Vagina (tissue), 2 donors: ENCODE measurements at regions not wholly inside any gene's neighbourhood (a gene's known extent, or its start where the extent isn't known, plus 50 kb on each side); places are given as distances from the start of the nearest gene placed in this dataset.

Experiments used
- DNase-seq, 2 donors: peaks; one replicate each; pipeline ENCODE4 v3.0.0-alpha.2; 2017; ENCODE audit errors: extremely low spot score in 2 of 2
- H3K27ac ChIP-seq: fragments of 200-600 bp; sonication (generic); one replicate; pipeline ENCODE4 v1.5.1; 2019
- H3K27me3 ChIP-seq: fragments of 200-600 bp; sonication (generic); one replicate; pipeline ENCODE4 v1.5.1; 2019
- H3K36me3 ChIP-seq, 2 donors: fragments of 200-600 bp; sonication (generic); one replicate each; pipeline ENCODE4 v1.5.1; 2017 to 2019
- H3K4me1 ChIP-seq: fragments of 200-600 bp; sonication (generic); one replicate; pipeline ENCODE4 v1.5.1; 2019
- H3K4me3 ChIP-seq, 2 donors: fragments of 200-600 bp; sonication (generic); 1 replicate in 1 of 2; 2 replicates in 1 of 2; pipeline ENCODE4 v1.5.1; 2016 to 2019
- H3K9me3 ChIP-seq: fragments of 200-600 bp; sonication (generic); one replicate; pipeline ENCODE4 v1.5.1; 2019
- POLR2A ChIP-seq, 2 donors: fragments of 450-650 bp; IDR thresholded peaks; one replicate each; pipeline ENCODE4 v1.6.1; 2017; ENCODE audit warnings: antibody characterized with exemption in 2 of 2, mild to moderate bottlenecking in 2 of 2, moderate library complexity in 2 of 2
- POLR2AphosphoS5 ChIP-seq, 2 donors: sonication (generic); formaldehyde crosslinking; IDR thresholded peaks; one replicate each; pipeline ENCODE4 v1.9.0; 2017; ENCODE audit warnings: antibody characterized with exemption in 2 of 2, mild to moderate bottlenecking in 2 of 2, low read depth in 1 of 2; ENCODE audit not compliant: insufficient read depth in 1 of 2
- intact Hi-C: fragments of 100-400 bp; cut with DNase I; formaldehyde crosslinking; loops from one replicate; pipeline ENCODE4 v1.15.1; 2023
- TF ChIP-seq, protein P1 (sequence below), 3 experiments: fragments of 450-650 bp in 2 of 3; fragments of 200-600 bp in 1 of 3; sonication (generic) in 1 of 3; IDR thresholded peaks; one replicate each; pipeline ENCODE4 v1.5.1; 2017 to 2019; ENCODE audit warnings: antibody characterized with exemption in 3 of 3, mild to moderate bottlenecking in 2 of 3, moderate library complexity in 2 of 3

DNA sequence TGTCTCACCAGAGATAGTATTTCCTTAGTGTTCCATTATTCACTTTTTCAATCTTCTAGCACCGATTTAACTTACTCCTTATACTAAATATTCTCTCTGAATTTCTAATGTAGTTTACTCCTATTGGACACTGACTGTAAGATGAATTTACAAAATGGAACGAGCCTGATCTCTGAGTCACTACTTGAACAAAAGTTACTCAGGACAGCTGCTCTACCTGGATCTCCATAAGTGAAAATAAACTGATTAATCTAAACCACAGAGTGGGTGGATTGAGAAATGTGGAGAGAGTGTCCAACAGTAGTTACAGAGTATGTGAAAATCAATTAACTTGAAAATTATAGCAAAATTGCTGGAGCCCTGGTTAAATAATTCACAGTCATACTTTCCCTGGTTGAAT lies 141.7 kb upstream of the CHORDC1 start:
- no peak for DNase-seq
- no peaks in the 10 kb centered on the region for H3K27me3 ChIP-seq
- no peak overlapping the region for H3K4me3 ChIP-seq
- no peaks in the 10 kb centered on the region for H3K36me3 ChIP-seq
- no peak overlapping the region for H3K27ac ChIP-seq
- H3K4me1 ChIP-seq, result no peaks in the 10 kb centered on the region
- intact Hi-C loops, result no loop called here
- no peaks in the 10 kb centered on the region for H3K9me3 ChIP-seq
- no peak for TF ChIP-seq POLR2A (IDR thresholded peaks at IDR 0.05)
- TF ChIP-seq POLR2AphosphoS5 (IDR thresholded peaks at IDR 0.05; ENCODE audit: insufficient read depth in 1 of 2, low read depth in 1 of 2), result no peak
- TF ChIP-seq, protein P1, sequence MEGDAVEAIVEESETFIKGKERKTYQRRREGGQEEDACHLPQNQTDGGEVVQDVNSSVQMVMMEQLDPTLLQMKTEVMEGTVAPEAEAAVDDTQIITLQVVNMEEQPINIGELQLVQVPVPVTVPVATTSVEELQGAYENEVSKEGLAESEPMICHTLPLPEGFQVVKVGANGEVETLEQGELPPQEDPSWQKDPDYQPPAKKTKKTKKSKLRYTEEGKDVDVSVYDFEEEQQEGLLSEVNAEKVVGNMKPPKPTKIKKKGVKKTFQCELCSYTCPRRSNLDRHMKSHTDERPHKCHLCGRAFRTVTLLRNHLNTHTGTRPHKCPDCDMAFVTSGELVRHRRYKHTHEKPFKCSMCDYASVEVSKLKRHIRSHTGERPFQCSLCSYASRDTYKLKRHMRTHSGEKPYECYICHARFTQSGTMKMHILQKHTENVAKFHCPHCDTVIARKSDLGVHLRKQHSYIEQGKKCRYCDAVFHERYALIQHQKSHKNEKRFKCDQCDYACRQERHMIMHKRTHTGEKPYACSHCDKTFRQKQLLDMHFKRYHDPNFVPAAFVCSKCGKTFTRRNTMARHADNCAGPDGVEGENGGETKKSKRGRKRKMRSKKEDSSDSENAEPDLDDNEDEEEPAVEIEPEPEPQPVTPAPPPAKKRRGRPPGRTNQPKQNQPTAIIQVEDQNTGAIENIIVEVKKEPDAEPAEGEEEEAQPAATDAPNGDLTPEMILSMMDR (IDR thresholded peaks at IDR 0.05), result no peak

GRCh38 chr11:90363739-90364138 lies 140.9 kb upstream of the CHORDC1 start:
- Histone ChIP-seq H3K36me3 (no peaks in the 10 kb centered on the region), H3K4me1 (no peaks in the 10 kb centered on the region), H3K9me3 (no peaks in the 10 kb centered on the region), H3K4me3 (no peak overlapping the region), H3K27ac (no peak overlapping the region), H3K27me3 (no peaks in the 10 kb centered on the region)
- DNase-seq, result no peak
- intact Hi-C loops, result no loop called here
- TF ChIP-seq POLR2AphosphoS5 (IDR thresholded peaks at IDR 0.05; ENCODE audit: insufficient read depth in 1 of 2, low read depth in 1 of 2), result no peak
- TF ChIP-seq, protein P1 (IDR thresholded peaks at IDR 0.05), result no peak

DNA sequence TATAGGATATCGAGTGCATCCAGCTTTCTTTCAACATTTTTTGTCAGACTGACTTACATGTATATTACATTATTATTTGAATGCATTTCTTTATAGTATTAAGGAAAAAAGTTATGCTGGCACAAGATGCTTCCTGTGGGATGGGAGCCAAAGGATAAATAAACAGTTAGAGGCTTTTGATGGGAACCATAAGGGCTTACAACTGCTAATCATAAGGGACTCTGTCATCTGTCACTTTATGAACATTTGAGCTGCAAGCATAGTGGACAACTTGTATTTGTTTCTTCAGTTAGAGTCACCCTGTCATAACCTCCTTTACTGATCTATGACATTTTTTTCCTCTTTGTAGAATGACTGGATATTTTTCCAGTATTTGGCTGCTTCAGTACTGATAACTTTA lies 132.4 kb upstream of the CHORDC1 start:
- TF ChIP-seq POLR2A (IDR thresholded peaks at IDR 0.05) (no peak), POLR2AphosphoS5 (IDR thresholded peaks at IDR 0.05; ENCODE audit: insufficient read depth in 1 of 2, low read depth in 1 of 2) (no peak)
- TF ChIP-seq, protein P1 (IDR thresholded peaks at IDR 0.05), result no peak
- H3K4me3 ChIP-seq, result no peak overlapping the region
- DNase-seq, result no peak
- no peaks in the 10 kb centered on the region for H3K4me1 ChIP-seq
- H3K27ac ChIP-seq, result no peak overlapping the region
- no peaks in the 10 kb centered on the region for H3K36me3 ChIP-seq
- no peaks in the 10 kb centered on the region for H3K27me3 ChIP-seq
- intact Hi-C loops, result no loop called here
- H3K9me3 ChIP-seq, result no peaks in the 10 kb centered on the region

DNA sequence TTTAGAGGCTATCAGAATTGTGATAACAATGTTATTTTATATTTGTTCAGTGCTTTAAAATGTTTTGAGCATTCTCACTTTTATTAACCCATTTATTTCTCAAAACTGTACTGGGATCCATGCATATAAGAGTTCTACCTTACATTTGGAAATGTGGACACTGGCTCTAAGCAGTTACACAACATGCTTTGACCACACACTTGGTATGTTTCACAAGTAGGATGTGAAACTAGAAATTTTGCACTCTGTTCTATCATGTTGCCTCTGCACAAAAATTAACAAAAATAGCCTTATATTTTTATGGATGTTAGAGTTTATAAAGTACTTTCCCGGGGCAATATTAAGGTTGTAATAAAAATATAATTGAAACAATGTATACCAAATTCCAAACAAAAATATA lies 126.9 kb upstream of the CHORDC1 start:
- TF ChIP-seq POLR2A (IDR thresholded peaks at IDR 0.05), result no peak
- TF ChIP-seq POLR2AphosphoS5 (IDR thresholded peaks at IDR 0.05; ENCODE audit: insufficient read depth in 1 of 2, low read depth in 1 of 2), result no peak
- TF ChIP-seq, protein P1 (IDR thresholded peaks at IDR 0.05), result no peak
- Histone ChIP-seq H3K36me3 (no peaks in the 10 kb centered on the region), H3K4me1 (no peaks in the 10 kb centered on the region), H3K27me3 (no peaks in the 10 kb centered on the region), H3K9me3 (no peaks in the 10 kb centered on the region), H3K4me3 (no peak overlapping the region), H3K27ac (no peak overlapping the region)
- no peak for DNase-seq
- intact Hi-C loops, result no loop called here

GRCh38 chr11:90344546-90344945 lies 121.7 kb upstream of the CHORDC1 start:
- H3K27ac ChIP-seq, result no peak overlapping the region
- intact Hi-C loops, result no loop called here
- no peak for TF ChIP-seq POLR2A (IDR thresholded peaks at IDR 0.05)
- no peak for TF ChIP-seq POLR2AphosphoS5 (IDR thresholded peaks at IDR 0.05; ENCODE audit: insufficient read depth in 1 of 2, low read depth in 1 of 2)
- TF ChIP-seq, protein P1 (IDR thresholded peaks at IDR 0.05), result no peak

More at GRCh38 chr11:90344546-90344945, 121.7 kb upstream of the CHORDC1 start:
- DNase-seq, result no peak
- H3K4me1 ChIP-seq, result no peaks in the 10 kb centered on the region
- H3K27me3 ChIP-seq, result no peaks in the 10 kb centered on the region
- H3K4me3 ChIP-seq, result no peak overlapping the region
- no peaks in the 10 kb centered on the region for H3K36me3 ChIP-seq
- H3K9me3 ChIP-seq, result no peaks in the 10 kb centered on the region
